ENCODE measurements at regions not wholly inside any gene's neighbourhood (a gene's known extent, or its start where the extent isn't known, plus 50 kb on each side); places are given as distances from the start of the nearest gene placed in this dataset.

- CTCF ChIA-PET: no interaction called here
Measured at GRCh38 chr6:12525276-12525675, 191.3 kb upstream of the PHACTR1 start.

GRCh38 chr6:12527339-12527738 lies 189.2 kb upstream of the PHACTR1 start:
- H3K27ac ChIP-seq (ENCODE audit: low read depth, low read length): no peak overlapping the region
- no peaks in the 10 kb centered on the region for H3K27me3 ChIP-seq (ENCODE audit: control insufficient read depth, insufficient read depth, low read length)
- no peak for TF ChIP-seq CTCF (IDR thresholded peaks at IDR 0.05; ENCODE audit: low read depth, low read length)
- DNase-seq (ENCODE audit: low read depth, low spot score): no peak
- H3K4me3 ChIP-seq (ENCODE audit: low read depth, low read length): no peak overlapping the region
- CTCF ChIA-PET: interaction anchor here (0.5 kb wide), 1 partner anchor 26 kb away, joined by 5 read pairs; no protein-coding TSS in a partner anchor
- no peaks in the 10 kb centered on the region for H3K9me3 ChIP-seq (ENCODE audit: control insufficient read depth, insufficient read depth, low read length)
- POLR2A ChIA-PET: no interaction called here

More at GRCh38 chr6:12525276-12525675, 191.3 kb upstream of the PHACTR1 start:
- H3K4me3 ChIP-seq (ENCODE audit: low read depth, low read length): no peak overlapping the region
- POLR2A ChIA-PET: interaction anchor here (0.5 kb wide), 1 partner anchor 44 kb away, joined by 7 read pairs; no protein-coding TSS in a partner anchor
- H3K27ac ChIP-seq (ENCODE audit: low read depth, low read length): no peak overlapping the region
- no peaks in the 10 kb centered on the region for H3K27me3 ChIP-seq (ENCODE audit: control insufficient read depth, insufficient read depth, low read length)
- no peaks in the 10 kb centered on the region for H3K9me3 ChIP-seq (ENCODE audit: control insufficient read depth, insufficient read depth, low read length)
- DNase-seq (ENCODE audit: low read depth, low spot score): no peak
- TF ChIP-seq CTCF (IDR thresholded peaks at IDR 0.05; ENCODE audit: low read depth, low read length): no peak

GRCh38 chr6:12528136-12528535 lies 188.4 kb upstream of the PHACTR1 start:
- CTCF ChIA-PET: no interaction called here

GRCh38 chr6:12528581-12529363 lies 187.8 kb upstream of the PHACTR1 start:
- Histone ChIP-seq H3K4me3 (ENCODE audit: low read depth, low read length) (no peak overlapping the region), H3K9me3 (ENCODE audit: control insufficient read depth, insufficient read depth, low read length) (no peaks in the 10 kb centered on the region), H3K27me3 (ENCODE audit: control insufficient read depth, insufficient read depth, low read length) (no peaks in the 10 kb centered on the region), H3K27ac (ENCODE audit: low read depth, low read length) (no peak overlapping the region)
- no peak for TF ChIP-seq CTCF (IDR thresholded peaks at IDR 0.05; ENCODE audit: low read depth, low read length)
- ChIA-PET POLR2A (no interaction called here), CTCF (no interaction called here)
- no peak for DNase-seq (ENCODE audit: low read depth, low spot score)

More at GRCh38 chr6:12528136-12528535, 188.4 kb upstream of the PHACTR1 start:
- Histone ChIP-seq H3K27me3 (ENCODE audit: control insufficient read depth, insufficient read depth, low read length) (no peaks in the 10 kb centered on the region), H3K9me3 (ENCODE audit: control insufficient read depth, insufficient read depth, low read length) (no peaks in the 10 kb centered on the region), H3K4me3 (ENCODE audit: low read depth, low read length) (no peak overlapping the region), H3K27ac (ENCODE audit: low read depth, low read length) (no peak overlapping the region)
- DNase-seq (ENCODE audit: low read depth, low spot score): no peak
- POLR2A ChIA-PET: no interaction called here
- no peak for TF ChIP-seq CTCF (IDR thresholded peaks at IDR 0.05; ENCODE audit: low read depth, low read length)

GRCh38 chr6:12529364-12530019 lies 187.1 kb upstream of the PHACTR1 start:
- ChIA-PET POLR2A (no interaction called here), CTCF (interaction anchor here (0.5 kb wide), 1 partner anchor 29 kb away, joined by 3 read pairs; no protein-coding TSS in a partner anchor)

More at GRCh38 chr6:12529364-12530019, 187.1 kb upstream of the PHACTR1 start:
- DNase-seq (ENCODE audit: low read depth, low spot score): no peak
- TF ChIP-seq CTCF (IDR thresholded peaks at IDR 0.05; ENCODE audit: low read depth, low read length): no peak
- H3K27ac ChIP-seq (ENCODE audit: low read depth, low read length): no peak overlapping the region
- no peaks in the 10 kb centered on the region for H3K27me3 ChIP-seq (ENCODE audit: control insufficient read depth, insufficient read depth, low read length)
- no peaks in the 10 kb centered on the region for H3K9me3 ChIP-seq (ENCODE audit: control insufficient read depth, insufficient read depth, low read length)
- no peak overlapping the region for H3K4me3 ChIP-seq (ENCODE audit: low read depth, low read length)

Measured in AG04450 (cell line).